Neural progenitor cell (in vitro differentiated cells): ENCODE measurements at regions not wholly inside any gene's neighbourhood (a gene's known extent, or its start where the extent isn't known, plus 50 kb on each side); places are given as distances from the start of the nearest gene placed in this dataset.

Source experiments
- DNase-seq: peaks from one replicate; pipeline ENCODE4 v3.0.0-alpha.2; 2016; ENCODE audit warnings: low spot score
- H2AFZ ChIP-seq: fragments of 200-600 bp; sonication (generic); replicated peaks from 2 replicates; pipeline ENCODE4 v1.6.1; 2016; ENCODE audit warnings: antibody characterized with exemption
- H3F3A ChIP-seq: fragments of 200-600 bp; sonication (generic); 2 replicates; pipeline ENCODE4 v1.6.1; 2016; ENCODE audit warnings: antibody characterized with exemption, low read depth
- H3K27ac ChIP-seq: fragments of 200-600 bp; sonication (generic); 2 replicates; pipeline ENCODE4 v1.5.1; 2016; ENCODE audit warnings: mild to moderate bottlenecking
- H3K27me3 ChIP-seq: fragments of 200-600 bp; sonication (generic); 2 replicates; pipeline ENCODE4 v1.6.1; 2016; ENCODE audit warnings: mild to moderate bottlenecking, moderate library complexity
- H3K36me3 ChIP-seq: fragments of 200-600 bp; sonication (generic); 2 replicates; pipeline ENCODE4 v1.5.1; 2016
- H3K4me1 ChIP-seq: fragments of 200-600 bp; sonication (generic); 2 replicates; pipeline ENCODE4 v1.6.1; 2016; ENCODE audit warnings: mixed run types
- H3K4me2 ChIP-seq: fragments of 200-600 bp; sonication (generic); 2 replicates; pipeline ENCODE4 v1.6.1; 2016
- H3K4me3 ChIP-seq: fragments of 200-600 bp; sonication (generic); 2 replicates; pipeline ENCODE4 v1.5.1; 2016
- H3K79me2 ChIP-seq: fragments of 200-600 bp; sonication (generic); 2 replicates; pipeline ENCODE4 v1.6.1; 2016; ENCODE audit warnings: low read depth
- H3K9ac ChIP-seq: fragments of 200-600 bp; sonication (generic); 2 replicates; pipeline ENCODE4 v1.6.1; 2016
- H3K9me3 ChIP-seq: fragments of 200-600 bp; sonication (generic); 2 replicates; pipeline ENCODE4 v1.5.1; 2016; ENCODE audit warnings: low read depth
- H4K20me1 ChIP-seq: fragments of 200-600 bp; sonication (generic); 2 replicates; pipeline ENCODE4 v1.6.1; 2016; ENCODE audit warnings: low read depth
- H3K27ac Mint-ChIP-seq: 3 replicates; pipeline ENCODE4 v1.8.0; 2021; ENCODE audit warnings: mixed read lengths
- H3K27me3 Mint-ChIP-seq: 2 replicates; pipeline ENCODE4 v1.8.0; 2022; ENCODE audit warnings: low read depth, mild to moderate bottlenecking, inconsistent platforms, moderate library complexity, mixed read lengths; ENCODE audit not compliant: insufficient read depth
- H3K36me3 Mint-ChIP-seq: 3 replicates; pipeline ENCODE4 v1.8.0; 2021; ENCODE audit warnings: mixed read lengths
- H3K4me1 Mint-ChIP-seq: 3 replicates; pipeline ENCODE4 v1.8.0; 2021; ENCODE audit warnings: mixed read lengths
- H3K4me3 Mint-ChIP-seq: 3 replicates; pipeline ENCODE4 v1.8.0; 2021; ENCODE audit warnings: mild to moderate bottlenecking, moderate library complexity, mixed read lengths
- H3K9me3 Mint-ChIP-seq: 3 replicates; pipeline ENCODE4 v1.8.0; 2020; ENCODE audit warnings: mixed read lengths
- CTCF ChIP-seq: fragments of 200-600 bp; sonication (generic); IDR thresholded peaks from 2 replicates; pipeline ENCODE4 v1.5.1; 2017; ENCODE audit warnings: antibody characterized with exemption, mild to moderate bottlenecking
- EZH2 ChIP-seq: fragments of 200-600 bp; sonication (generic); IDR thresholded peaks from 2 replicates; pipeline ENCODE4 v1.6.1; 2017; ENCODE audit warnings: antibody characterized with exemption, mild to moderate bottlenecking, moderate library complexity
- EZH2phosphoT487 ChIP-seq: fragments of 200-600 bp; sonication (generic); IDR thresholded peaks from 2 replicates; pipeline ENCODE4 v1.6.1; 2017; ENCODE audit warnings: antibody characterized with exemption

- Histone ChIP-seq H3K27me3 (no peaks in the 10 kb centered on the region), H3K4me3 (no peak overlapping the region), H3F3A (peaks cover 31% of the 10 kb centered on the region), H3K79me2 (no peaks in the 10 kb centered on the region), H2AFZ (peak overlapping the region; percentile 81), H4K20me1 (peaks cover 10% of the 10 kb centered on the region), H3K9me3 (no peaks in the 10 kb centered on the region), H3K36me3 (no peaks in the 10 kb centered on the region), H3K4me1 (peaks cover 49% of the 10 kb centered on the region), H3K9ac (no peak overlapping the region), H3K4me2 (peak overlapping the region; percentile 40), H3K27ac (no peak overlapping the region)
- H3K4me3 Mint-ChIP-seq = no peak overlapping the region
- no peak overlapping the region for H3K27ac Mint-ChIP-seq
- DNase-seq = no peak
- TF ChIP-seq CTCF = no peak
- no peak for TF ChIP-seq EZH2
- peaks cover 3% of the 10 kb centered on the region for H3K9me3 Mint-ChIP-seq
- no peaks in the 10 kb centered on the region for H3K36me3 Mint-ChIP-seq
- H3K27me3 Mint-ChIP-seq = peaks cover 17% of the 10 kb centered on the region
- peaks cover 35% of the 10 kb centered on the region for H3K4me1 Mint-ChIP-seq
Measured at GRCh38 chr13:26895081-26895807, 134.7 kb upstream of the GPR12 start.

- peaks cover 8% of the 10 kb centered on the region for H3K9me3 Mint-ChIP-seq
- Histone ChIP-seq H3K27me3 (no peaks in the 10 kb centered on the region), H3F3A (no peaks in the 10 kb centered on the region), H3K4me3 (no peak overlapping the region), H2AFZ (no peak overlapping the region), H4K20me1 (no peaks in the 10 kb centered on the region), H3K27ac (no peak overlapping the region), H3K4me2 (no peak overlapping the region), H3K9me3 (no peaks in the 10 kb centered on the region), H3K9ac (no peak overlapping the region), H3K36me3 (no peaks in the 10 kb centered on the region), H3K4me1 (no peaks in the 10 kb centered on the region), H3K79me2 (no peaks in the 10 kb centered on the region)
- H3K4me1 Mint-ChIP-seq = no peaks in the 10 kb centered on the region
- no peak overlapping the region for H3K4me3 Mint-ChIP-seq
- DNase-seq = no peak
- no peaks in the 10 kb centered on the region for H3K27me3 Mint-ChIP-seq
- no peaks in the 10 kb centered on the region for H3K36me3 Mint-ChIP-seq
- H3K27ac Mint-ChIP-seq = no peak overlapping the region
- TF ChIP-seq EZH2 (no peak), CTCF (no peak), EZH2phosphoT487 (no peak)
Measured at GRCh38 chr13:26888632-26889031, 128.0 kb upstream of the GPR12 start.

- Histone ChIP-seq H3K4me3 (no peak overlapping the region), H3K4me1 (no peaks in the 10 kb centered on the region), H3K36me3 (no peaks in the 10 kb centered on the region), H3K27me3 (no peaks in the 10 kb centered on the region), H3K9ac (no peak overlapping the region), H3K4me2 (no peak overlapping the region), H4K20me1 (no peaks in the 10 kb centered on the region), H3K9me3 (no peaks in the 10 kb centered on the region), H3K27ac (no peak overlapping the region), H3K79me2 (no peaks in the 10 kb centered on the region), H2AFZ (no peak overlapping the region), H3F3A (no peaks in the 10 kb centered on the region)
- Mint-ChIP-seq H3K36me3 (no peaks in the 10 kb centered on the region), H3K27me3 (no peaks in the 10 kb centered on the region), H3K4me1 (no peaks in the 10 kb centered on the region), H3K9me3 (peaks cover 8% of the 10 kb centered on the region), H3K27ac (no peak overlapping the region), H3K4me3 (no peak overlapping the region)
- TF ChIP-seq EZH2 (no peak), EZH2phosphoT487 (no peak), CTCF (no peak)
- DNase-seq = no peak
Measured at GRCh38 chr13:26887594-26887993, 127.0 kb upstream of the GPR12 start.
